ENCODE measurements at regions not wholly inside any gene's neighbourhood (a gene's known extent, or its start where the extent isn't known, plus 50 kb on each side); places are given as distances from the start of the nearest gene placed in this dataset.
A peak's percentile ranks its signal among the peaks of the same experiment; 100 is the strongest.

- DNase-seq: no peak
Observed at GRCh38 chr3:30170681-30171438, 435.5 kb upstream of the TGFBR2 start.

- no peak for DNase-seq
Observed at GRCh38 chr3:30174357-30174756, 432.0 kb upstream of the TGFBR2 start.

GRCh38 chr3:30180310-30181177 lies 425.9 kb upstream of the TGFBR2 start:
- no peak for DNase-seq

DNA sequence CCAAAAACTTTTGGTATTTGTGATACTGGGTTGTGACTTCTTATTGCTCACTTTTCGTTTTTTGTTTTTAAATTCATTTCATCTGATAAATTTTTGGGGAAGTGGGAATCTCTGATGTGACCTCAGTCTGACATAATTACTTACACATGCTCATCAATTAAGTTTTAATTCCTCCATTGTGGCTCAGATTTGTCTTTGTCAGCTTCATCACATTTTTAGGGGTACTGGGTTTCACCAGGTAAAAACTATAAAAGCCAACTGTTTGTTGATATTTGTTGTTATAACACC lies 425.3 kb upstream of the TGFBR2 start:
- no peak for DNase-seq

DNA sequence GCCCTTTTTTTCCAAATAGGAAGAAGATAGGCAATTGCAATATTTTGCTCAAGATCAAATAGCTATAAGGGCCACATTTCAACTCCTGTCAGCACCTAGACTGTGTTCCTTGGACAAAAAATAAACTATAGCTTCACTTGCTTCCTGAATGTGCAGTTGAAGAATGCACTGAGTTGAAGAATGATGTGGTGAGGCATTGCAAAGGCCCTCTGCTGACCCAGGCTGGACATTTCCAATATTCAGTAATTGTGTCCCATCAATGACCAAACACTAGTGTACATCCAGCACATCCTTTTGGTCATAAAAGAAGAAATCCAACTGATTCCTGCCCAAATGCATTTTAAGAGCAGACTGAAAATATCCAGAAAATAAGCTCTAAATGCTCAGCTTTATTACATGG lies 424.8 kb upstream of the TGFBR2 start:
- DNase-seq: no peak

DNA sequence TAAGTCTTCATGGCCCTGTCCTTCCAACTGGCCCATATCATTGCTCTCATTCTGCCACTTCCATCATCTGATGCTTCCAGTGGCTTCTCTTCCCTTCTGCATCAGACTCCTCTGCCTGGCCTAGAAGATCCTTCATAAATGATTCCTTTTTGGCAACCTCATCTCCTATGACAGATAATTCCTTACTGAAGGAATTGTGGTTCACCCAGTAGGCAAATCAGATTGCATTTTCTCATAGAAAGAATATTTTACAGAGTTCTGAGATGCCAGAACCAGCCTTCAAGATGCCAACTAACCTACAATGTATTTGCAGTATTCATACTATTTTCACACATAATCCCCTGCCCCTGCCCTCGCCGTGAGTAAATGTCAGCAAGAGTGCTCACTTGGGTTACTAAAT lies 423.0 kb upstream of the TGFBR2 start:
- no peak for DNase-seq

DNA sequence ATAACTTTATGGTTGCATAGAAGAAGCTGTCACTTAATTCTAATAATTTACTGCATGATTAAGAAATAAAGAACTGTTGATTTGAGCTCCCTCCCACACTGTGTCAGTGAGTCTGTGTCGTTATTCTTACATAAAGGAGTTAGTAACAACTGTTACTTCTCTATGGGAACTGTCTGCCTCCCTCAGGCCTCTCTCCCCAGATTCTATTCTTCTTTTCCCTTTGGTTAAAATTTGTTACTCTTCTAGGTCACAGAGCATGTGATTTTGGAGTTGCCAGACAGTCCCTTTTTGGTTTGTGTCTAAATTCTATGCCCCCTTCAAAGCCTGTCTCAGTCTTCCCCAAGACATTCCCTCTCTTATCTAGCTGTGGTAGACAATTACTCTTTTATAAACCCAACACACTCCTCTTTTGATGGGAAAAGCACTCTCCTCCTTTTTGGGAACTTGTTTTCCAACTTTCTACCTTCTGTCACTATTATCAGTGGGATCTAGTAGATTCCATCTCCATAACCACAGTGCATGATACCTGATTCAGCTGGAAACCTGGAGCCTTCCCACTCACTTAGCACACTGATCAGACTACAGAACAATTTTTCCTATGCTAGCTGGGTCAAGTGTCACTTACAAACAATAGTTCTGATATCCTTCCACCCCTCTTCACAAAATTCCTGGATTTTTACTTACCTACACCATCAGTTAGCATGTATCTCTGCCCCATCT lies 422.1 kb upstream of the TGFBR2 start:
- no peak for DNase-seq

GRCh38 chr3:30185872-30186271 lies 420.5 kb upstream of the TGFBR2 start:
- no peak for DNase-seq

DNA sequence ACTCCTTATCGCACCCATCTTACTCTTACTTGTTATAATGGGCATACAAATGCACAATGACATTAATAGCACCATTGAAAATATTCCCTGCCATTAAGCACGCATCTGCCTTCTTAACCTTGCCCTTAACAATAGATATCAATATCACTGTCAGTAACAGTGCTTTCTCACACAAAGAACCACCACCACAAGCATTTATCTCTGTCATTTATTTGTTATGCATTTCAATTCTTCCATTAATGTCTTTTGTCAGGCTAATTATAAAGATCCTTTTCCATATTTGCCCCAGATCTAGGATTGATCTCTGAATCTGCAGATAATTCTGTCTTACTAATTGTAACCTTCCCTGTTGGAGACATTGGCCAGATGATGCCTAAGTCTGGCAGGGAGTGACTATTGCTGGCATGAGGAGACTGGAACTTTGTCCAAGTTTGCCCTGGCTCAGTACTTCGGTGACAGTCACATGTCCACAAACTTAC lies 419.6 kb upstream of the TGFBR2 start:
- no peak for DNase-seq

DNA sequence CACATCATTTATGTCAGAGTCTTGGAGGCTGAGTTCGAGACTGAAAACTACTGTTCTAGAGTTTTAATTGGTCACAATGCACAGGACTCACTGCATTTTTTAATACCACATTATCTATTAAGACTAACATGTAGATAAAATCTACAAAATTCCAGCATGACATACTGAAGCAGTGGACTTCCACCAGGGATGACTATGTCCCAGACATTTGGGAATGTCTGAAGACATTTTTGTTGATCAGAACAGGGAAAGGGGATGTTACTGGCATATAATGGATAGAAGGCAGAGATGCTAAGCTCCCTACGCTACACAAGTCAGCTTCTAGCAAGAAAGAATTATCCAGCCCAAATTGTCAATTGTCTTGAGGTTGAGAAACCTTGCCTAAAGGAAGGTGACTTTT lies 419.0 kb upstream of the TGFBR2 start:
- DNase-seq: no peak

DNA sequence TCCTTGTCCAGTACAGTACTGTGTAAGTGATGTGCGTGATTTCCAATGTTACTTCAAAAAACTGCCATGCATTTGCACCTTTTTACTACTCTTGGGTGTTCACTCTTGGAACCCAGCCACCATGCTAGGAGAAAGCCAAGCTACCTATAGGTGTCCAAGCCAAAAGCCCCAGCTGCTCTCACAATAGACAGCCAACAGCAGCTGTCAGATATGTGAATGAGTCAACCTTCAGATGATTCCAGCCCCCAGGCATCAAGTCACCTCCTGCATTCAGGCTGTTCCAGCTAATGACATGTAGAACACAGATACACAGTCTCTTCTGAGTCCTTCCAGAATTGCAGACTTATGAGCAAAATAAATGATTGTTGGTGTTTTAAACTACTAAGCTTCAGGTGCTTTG lies 417.7 kb upstream of the TGFBR2 start:
- DNase-seq: peak; percentile 92

GRCh38 chr3:30189900-30190299 lies 416.5 kb upstream of the TGFBR2 start:
- DNase-seq: no peak

DNA sequence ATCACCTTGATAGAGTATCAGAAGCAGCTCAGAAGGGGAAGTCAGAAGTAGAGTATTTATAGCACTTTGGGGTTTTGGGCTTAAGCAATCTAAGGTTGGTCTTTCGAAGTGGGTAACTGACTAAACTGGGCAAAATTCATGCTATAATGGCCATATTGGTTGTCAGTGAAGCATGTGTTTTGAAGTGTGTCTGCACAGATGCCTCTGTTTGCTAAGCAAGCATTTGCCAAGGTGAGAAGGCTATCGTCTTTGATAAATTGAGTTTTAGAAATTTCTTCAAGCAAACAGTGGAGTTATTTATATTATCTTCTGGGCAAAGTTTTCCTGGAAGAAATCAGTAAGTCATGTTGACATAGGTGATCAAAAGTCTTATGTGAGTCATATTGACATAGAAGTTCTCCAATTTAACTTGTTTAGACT lies 412.8 kb upstream of the TGFBR2 start:
- DNase-seq: no peak

GRCh38 chr3:30195352-30195751 lies 411.0 kb upstream of the TGFBR2 start:
- no peak for DNase-seq

GRCh38 chr3:30198162-30198561 lies 408.2 kb upstream of the TGFBR2 start:
- DNase-seq: no peak

DNA sequence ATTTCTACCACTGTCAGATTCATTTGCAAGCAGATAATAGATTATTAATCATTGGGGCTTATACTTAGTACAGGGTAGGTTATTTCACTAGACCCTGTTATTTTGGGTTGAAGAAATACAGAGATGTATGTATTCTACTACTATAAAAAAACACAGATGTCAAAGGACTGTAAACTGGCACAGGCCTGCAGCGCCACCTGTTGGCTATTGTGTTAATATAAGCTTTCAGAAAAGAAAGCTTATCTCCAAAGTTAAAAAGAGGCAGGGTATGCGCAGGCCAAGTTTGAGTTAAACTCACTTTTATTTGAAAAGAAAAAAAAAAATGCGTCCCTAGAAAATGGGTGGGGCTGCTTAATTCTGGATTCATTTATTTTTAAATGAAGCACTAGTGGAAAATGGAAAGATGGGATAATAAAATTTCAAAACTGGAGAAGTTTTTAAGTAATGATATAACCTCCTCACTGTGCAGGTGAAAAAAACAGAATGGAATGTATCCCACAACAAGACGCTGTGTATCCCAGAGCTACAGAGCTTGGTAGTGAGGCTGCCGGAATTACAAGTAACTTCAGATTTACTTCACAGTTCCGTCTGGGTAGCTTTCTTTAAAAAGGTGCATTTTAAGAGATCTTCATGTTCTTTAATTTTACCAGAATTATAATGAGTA lies 407.2 kb upstream of the TGFBR2 start:
- DNase-seq: no peak

- DNase-seq: no peak
Observed at GRCh38 chr3:30199855-30200254, 406.5 kb upstream of the TGFBR2 start.

DNA sequence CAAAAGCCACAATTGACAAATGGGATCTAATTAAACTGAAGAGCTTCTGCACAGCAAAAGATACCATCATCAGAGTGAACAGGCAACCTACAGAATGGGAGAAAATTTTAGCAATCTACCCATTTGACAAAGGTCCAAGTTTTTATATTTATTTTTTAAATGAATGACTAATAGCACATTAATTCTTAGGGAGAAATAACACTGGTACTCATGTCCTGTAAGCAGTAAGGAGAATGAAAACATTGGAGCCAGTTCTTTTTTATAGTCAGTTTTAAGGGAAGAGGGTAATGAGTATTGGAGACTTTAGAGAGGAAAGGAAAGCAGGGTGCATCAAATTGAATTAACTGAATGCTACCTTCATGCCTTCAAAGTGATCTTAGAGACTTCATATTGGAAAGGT lies 404.7 kb upstream of the TGFBR2 start:
- DNase-seq: no peak

DNA sequence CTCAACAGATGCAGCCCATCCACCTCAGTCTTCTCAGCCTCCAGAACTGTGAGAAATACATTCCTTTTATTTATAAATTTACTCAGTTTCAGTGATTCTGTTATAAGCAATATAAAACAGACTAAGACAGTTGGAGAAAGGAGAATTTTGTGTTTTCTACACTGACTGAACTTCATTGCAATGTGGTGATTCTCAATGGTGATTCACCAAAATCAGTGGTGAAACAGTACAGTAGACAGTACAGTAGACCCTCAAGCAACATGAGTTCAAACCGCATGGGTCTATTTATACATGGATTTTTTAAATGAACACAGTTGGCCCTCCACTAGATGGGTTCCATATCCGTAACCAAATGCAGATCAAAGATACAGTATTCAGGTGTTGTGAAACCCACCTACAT lies 403.1 kb upstream of the TGFBR2 start:
- no peak for DNase-seq

- DNase-seq: no peak
Observed at GRCh38 chr3:30204126-30204525, 402.3 kb upstream of the TGFBR2 start.

DNA sequence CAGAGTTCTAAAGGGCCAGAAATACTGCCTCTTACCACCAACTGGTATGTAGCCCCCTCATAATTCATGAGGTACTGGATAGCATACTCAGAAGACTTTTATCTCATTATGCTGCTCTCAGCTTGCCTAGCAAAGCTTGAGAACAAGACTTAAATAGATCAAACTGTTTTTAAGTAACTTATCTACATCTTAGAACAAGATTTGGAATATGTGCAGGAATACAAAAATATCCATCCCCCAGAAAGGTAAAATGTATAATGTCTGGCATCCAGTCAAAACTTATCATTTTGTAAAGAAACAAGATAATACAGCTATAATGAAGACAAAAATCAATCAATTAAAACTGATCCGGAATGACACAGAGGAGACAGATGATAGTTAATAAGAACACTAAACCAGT lies 400.4 kb upstream of the TGFBR2 start:
- no peak for DNase-seq

DNA sequence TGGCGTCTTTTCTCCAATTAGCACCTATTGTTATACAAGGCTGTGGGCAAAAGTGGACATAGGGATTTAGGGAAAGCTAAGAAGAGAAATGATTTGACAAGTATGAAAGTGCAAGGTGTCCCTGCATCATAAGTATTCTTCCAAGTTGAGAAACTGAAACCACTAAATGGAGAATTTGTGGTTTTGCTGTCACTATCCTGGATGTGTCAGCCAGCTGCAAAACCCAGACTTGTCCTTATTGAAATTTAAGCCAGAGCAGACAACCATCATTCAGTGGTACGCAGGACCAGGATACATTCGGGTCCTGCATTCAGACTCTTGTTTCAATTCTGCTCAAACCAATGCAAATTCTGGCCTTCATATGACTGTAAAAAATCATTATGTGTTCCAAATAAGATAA lies 384.8 kb upstream of the TGFBR2 start:
- DNase-seq: no peak

GRCh38 chr3:30222441-30222840 lies 384.0 kb upstream of the TGFBR2 start:
- no peak for DNase-seq
